Cardiac muscle cell (in vitro differentiated cells and primary cell): ENCODE measurements at regions not wholly inside any gene's neighbourhood (a gene's known extent, or its start where the extent isn't known, plus 50 kb on each side); places are given as distances from the start of the nearest gene placed in this dataset.

Experiments used
- DNase-seq, 2 donors: peaks; one replicate each; pipeline versions ENCODE4 v3.0.0 to v3.0.0-alpha.2; 2010 to 2017; ENCODE audit warnings: low read depth in 1 of 2, low spot score in 1 of 2
- H3K27ac ChIP-seq: fragments of 200-600 bp; sonication (generic); 2 replicates; pipeline ENCODE4 v1.5.1; 2016
- H3K27me3 ChIP-seq: fragments of 200-600 bp; sonication (generic); 2 replicates; pipeline ENCODE4 v1.6.0; 2016; ENCODE audit warnings: control low read depth
- H3K36me3 ChIP-seq: fragments of 200-600 bp; sonication (generic); 2 replicates; pipeline ENCODE4 v1.5.1; 2016; ENCODE audit warnings: control low read depth
- H3K4me1 ChIP-seq: fragments of 200-600 bp; sonication (generic); 2 replicates; pipeline ENCODE4 v1.8.1; 2017; ENCODE audit warnings: low read depth, mild to moderate bottlenecking, mixed run types
- H3K4me3 ChIP-seq: fragments of 200-600 bp; sonication (generic); 2 replicates; pipeline ENCODE4 v1.5.1; 2016; ENCODE audit warnings: mild to moderate bottlenecking
- H3K9me3 ChIP-seq: fragments of 200-600 bp; sonication (generic); 2 replicates; pipeline ENCODE4 v1.5.1; 2017; ENCODE audit warnings: low read depth, mild to moderate bottlenecking, control low read depth
- TF ChIP-seq, protein P1 (sequence below): IDR thresholded peaks from 2 replicates; pipeline ENCODE4 v1.5.1; 2012; ENCODE audit warnings: low read depth, mild to moderate bottlenecking, low read length

DNA sequence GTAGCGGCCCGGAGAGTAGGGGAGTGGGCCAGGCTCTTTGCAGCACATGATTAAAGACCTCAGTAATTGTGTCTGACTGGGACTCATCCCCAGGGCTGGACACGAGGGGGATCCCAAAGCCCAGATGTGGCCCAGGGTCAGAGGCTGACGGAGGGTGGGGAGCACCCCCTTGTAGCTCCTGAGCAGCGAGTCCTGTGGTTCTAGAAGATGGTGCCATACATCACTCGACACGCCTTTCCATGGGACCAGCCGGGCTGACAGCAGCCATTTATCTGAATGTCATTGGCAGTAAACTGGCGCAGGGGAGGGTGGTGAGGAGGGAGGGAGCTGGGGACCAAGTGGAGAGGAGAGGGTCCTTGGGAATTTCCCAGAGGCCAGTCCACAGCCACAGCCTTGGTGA, 65.1 kb upstream of the FAM222A start:
- TF ChIP-seq, protein P1, sequence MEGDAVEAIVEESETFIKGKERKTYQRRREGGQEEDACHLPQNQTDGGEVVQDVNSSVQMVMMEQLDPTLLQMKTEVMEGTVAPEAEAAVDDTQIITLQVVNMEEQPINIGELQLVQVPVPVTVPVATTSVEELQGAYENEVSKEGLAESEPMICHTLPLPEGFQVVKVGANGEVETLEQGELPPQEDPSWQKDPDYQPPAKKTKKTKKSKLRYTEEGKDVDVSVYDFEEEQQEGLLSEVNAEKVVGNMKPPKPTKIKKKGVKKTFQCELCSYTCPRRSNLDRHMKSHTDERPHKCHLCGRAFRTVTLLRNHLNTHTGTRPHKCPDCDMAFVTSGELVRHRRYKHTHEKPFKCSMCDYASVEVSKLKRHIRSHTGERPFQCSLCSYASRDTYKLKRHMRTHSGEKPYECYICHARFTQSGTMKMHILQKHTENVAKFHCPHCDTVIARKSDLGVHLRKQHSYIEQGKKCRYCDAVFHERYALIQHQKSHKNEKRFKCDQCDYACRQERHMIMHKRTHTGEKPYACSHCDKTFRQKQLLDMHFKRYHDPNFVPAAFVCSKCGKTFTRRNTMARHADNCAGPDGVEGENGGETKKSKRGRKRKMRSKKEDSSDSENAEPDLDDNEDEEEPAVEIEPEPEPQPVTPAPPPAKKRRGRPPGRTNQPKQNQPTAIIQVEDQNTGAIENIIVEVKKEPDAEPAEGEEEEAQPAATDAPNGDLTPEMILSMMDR, result no peak
- no peak for DNase-seq
- H3K27me3 ChIP-seq, result no peaks in the 10 kb centered on the region
- no peak overlapping the region for H3K27ac ChIP-seq
- H3K4me3 ChIP-seq, result no peak overlapping the region
- H3K36me3 ChIP-seq, result no peaks in the 10 kb centered on the region
- H3K9me3 ChIP-seq, result no peaks in the 10 kb centered on the region
- H3K4me1 ChIP-seq, result no peaks in the 10 kb centered on the region

DNA sequence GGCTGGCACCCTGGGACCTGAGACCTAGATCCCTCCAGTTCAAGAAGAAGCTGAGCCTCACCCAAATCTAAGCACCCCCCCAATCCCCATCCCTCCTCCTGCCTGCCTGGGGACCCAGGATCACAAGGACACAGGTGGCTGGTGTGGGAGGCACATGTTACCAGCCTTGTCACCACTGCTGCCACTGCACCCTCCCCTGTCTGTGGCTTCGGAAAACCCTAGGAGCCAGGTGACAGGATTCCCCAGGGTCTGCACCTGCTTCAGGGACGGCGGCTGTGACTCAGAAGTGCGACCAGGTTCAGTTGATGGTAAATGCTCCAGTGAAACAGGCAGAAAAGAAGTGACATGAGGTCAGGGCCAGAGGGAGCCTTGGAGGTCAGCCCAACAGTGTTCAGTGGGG, 62.8 kb upstream of the FAM222A start:
- DNase-seq, result no peak
- no peaks in the 10 kb centered on the region for H3K27me3 ChIP-seq
- TF ChIP-seq, protein P1, result no peak
- no peaks in the 10 kb centered on the region for H3K9me3 ChIP-seq
- H3K4me1 ChIP-seq, result peaks cover 8% of the 10 kb centered on the region
- no peak overlapping the region for H3K27ac ChIP-seq
- no peak overlapping the region for H3K4me3 ChIP-seq
- no peaks in the 10 kb centered on the region for H3K36me3 ChIP-seq

DNA sequence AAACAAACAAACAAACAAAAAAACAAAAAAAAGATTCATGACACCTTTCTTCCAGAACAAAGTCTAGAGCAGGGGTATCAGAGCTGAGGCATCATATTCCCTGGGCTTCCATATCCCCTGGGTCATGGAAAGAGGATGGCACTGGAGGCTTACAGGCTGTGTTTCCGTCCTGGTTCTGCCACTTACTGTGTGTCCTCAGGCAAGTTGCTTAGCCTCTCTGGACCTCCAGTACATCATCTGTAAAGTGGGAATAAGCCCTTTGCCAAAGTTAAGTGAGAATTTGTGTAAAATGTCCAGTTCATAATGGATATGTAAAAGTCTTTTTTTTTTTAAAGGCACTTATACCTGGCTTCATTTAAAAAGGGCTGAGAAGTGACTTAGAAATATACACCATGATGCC, 62.0 kb upstream of the FAM222A start:
- no peak overlapping the region for H3K27ac ChIP-seq
- peaks cover 8% of the 10 kb centered on the region for H3K4me1 ChIP-seq
- no peaks in the 10 kb centered on the region for H3K9me3 ChIP-seq
- no peaks in the 10 kb centered on the region for H3K27me3 ChIP-seq
- no peak overlapping the region for H3K4me3 ChIP-seq
- no peaks in the 10 kb centered on the region for H3K36me3 ChIP-seq
- TF ChIP-seq, protein P1, result no peak
- DNase-seq, result no peak

DNA sequence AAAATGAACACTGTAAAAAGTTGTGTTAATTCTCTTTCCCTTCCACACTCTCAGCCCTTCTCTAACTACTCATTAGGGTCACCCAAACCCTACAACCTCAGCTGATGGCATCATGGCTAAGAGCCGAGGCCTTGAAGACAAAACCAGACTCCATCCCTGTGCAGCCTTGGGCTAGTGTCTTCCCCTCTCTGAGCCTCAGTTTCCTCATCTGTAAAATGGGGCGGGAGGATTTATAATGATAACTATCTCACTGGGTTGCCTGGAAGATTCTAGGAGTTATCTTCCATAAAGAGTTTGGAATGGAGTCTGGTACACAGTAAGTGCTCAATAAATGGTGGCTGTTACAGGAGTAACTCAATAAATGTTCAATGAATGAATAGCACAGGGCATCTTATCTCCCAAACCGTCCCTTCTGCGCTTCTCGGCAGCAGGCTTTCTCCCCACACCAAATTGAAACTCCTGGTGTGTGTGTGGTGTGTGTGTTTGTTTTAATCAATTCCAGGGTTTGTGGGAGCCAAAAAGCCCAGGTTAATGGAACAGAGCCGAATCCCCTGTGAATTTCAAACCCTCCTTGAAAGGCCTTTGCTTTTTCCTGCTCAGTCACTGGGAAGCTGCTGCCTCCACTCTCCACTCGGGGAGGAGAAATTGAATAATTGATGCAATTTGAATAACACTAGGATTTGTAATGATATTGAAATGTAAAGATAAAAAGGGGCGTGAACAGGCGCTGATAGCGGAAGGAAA, 61.2 kb upstream of the FAM222A start:
- peaks cover 8% of the 10 kb centered on the region for H3K4me1 ChIP-seq
- no peaks in the 10 kb centered on the region for H3K9me3 ChIP-seq
- no peaks in the 10 kb centered on the region for H3K27me3 ChIP-seq
- no peaks in the 10 kb centered on the region for H3K36me3 ChIP-seq
- TF ChIP-seq, protein P1, result no peak
- no peak overlapping the region for H3K27ac ChIP-seq
- no peak overlapping the region for H3K4me3 ChIP-seq
- no peak for DNase-seq

DNA sequence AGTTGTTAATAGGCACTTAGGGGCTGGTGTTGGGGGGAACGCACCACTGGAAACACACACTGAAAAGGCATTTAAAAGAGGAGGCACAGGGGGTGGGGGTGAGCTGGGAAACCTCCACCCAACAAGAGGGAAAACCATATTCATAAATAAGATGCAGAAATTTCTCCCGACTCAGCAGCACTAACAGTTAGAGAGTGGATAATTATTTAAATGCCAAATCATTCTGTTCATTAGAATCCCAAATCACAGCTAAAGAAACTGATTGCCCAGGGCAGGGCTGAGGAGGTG, 60.7 kb upstream of the FAM222A start:
- H3K36me3 ChIP-seq, result no peaks in the 10 kb centered on the region
- TF ChIP-seq, protein P1, result no peak
- H3K4me1 ChIP-seq, result peaks cover 8% of the 10 kb centered on the region

More for the DNA sequence above, 60.7 kb upstream of the FAM222A start:
- no peaks in the 10 kb centered on the region for H3K9me3 ChIP-seq
- H3K4me3 ChIP-seq, result no peak overlapping the region
- no peaks in the 10 kb centered on the region for H3K27me3 ChIP-seq
- no peak for DNase-seq
- H3K27ac ChIP-seq, result no peak overlapping the region
